A673 (cell line): ENCODE measurements at regions not wholly inside any gene's neighbourhood (a gene's known extent, or its start where the extent isn't known, plus 50 kb on each side); places are given as distances from the start of the nearest gene placed in this dataset.

Experiments
- CTCF ChIP-seq: fragments of 300-800, 200-600 bp; sonication (generic); conservative IDR thresholded peaks from 2 replicates; pipeline ENCODE4 v1.5.1; 2017; ENCODE audit warnings: low read depth, mild to moderate bottlenecking, antibody characterized with exemption, low read length, moderate library complexity, mixed read lengths
- EZH2 ChIP-seq: fragments of 200-600 bp; sonication (generic); IDR thresholded peaks from 2 replicates; pipeline ENCODE4 v1.6.1; 2017; ENCODE audit warnings: borderline replicate concordance, low read depth, mild to moderate bottlenecking, mixed read lengths, antibody characterized with exemption, low read length; ENCODE audit not compliant: poor library complexity, severe bottlenecking

- no peak for TF ChIP-seq CTCF
- no peak for TF ChIP-seq EZH2
Measured at GRCh38 chr17:79205688-79206205, 131.1 kb downstream of the ENGASE start.
